Uterus (tissue), 2 donors: ENCODE measurements at regions not wholly inside any gene's neighbourhood (a gene's known extent, or its start where the extent isn't known, plus 50 kb on each side); places are given as distances from the start of the nearest gene placed in this dataset.

Experiments
- POLR2A ChIP-seq, 2 donors: fragments of 450-650 bp; IDR thresholded peaks; one replicate each; pipeline ENCODE4 v1.6.1; 2016; ENCODE audit warnings: antibody characterized with exemption in 2 of 2, mild to moderate bottlenecking in 1 of 2, moderate library complexity in 1 of 2
- TF ChIP-seq, protein P1 (sequence below), 4 experiments: fragments of 200-600 bp in 2 of 4; fragments of 450-650 bp in 2 of 4; sonication (generic) in 2 of 4; IDR thresholded peaks; one replicate each; pipeline ENCODE4 v1.5.1; 2016 to 2019; ENCODE audit warnings: antibody characterized with exemption in 4 of 4, mild to moderate bottlenecking in 2 of 4, moderate library complexity in 1 of 4

- TF ChIP-seq, protein P1, sequence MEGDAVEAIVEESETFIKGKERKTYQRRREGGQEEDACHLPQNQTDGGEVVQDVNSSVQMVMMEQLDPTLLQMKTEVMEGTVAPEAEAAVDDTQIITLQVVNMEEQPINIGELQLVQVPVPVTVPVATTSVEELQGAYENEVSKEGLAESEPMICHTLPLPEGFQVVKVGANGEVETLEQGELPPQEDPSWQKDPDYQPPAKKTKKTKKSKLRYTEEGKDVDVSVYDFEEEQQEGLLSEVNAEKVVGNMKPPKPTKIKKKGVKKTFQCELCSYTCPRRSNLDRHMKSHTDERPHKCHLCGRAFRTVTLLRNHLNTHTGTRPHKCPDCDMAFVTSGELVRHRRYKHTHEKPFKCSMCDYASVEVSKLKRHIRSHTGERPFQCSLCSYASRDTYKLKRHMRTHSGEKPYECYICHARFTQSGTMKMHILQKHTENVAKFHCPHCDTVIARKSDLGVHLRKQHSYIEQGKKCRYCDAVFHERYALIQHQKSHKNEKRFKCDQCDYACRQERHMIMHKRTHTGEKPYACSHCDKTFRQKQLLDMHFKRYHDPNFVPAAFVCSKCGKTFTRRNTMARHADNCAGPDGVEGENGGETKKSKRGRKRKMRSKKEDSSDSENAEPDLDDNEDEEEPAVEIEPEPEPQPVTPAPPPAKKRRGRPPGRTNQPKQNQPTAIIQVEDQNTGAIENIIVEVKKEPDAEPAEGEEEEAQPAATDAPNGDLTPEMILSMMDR (IDR thresholded peaks at IDR 0.05): no peak
- no peak for TF ChIP-seq POLR2A (IDR thresholded peaks at IDR 0.05)
Measured at GRCh38 chr4:141465171-141465570, 171.2 kb upstream of the IL15 start.
